GM12878 (cell line): ENCODE measurements at regions not wholly inside any gene's neighbourhood (a gene's known extent, or its start where the extent isn't known, plus 50 kb on each side); places are given as distances from the start of the nearest gene placed in this dataset.

ENCODE experiments used
- ATAC-seq: fragments of 200-7000 bp; cut with Tn5 transposase; 3 replicates; pipeline ENCODE4 v1.9.1; 2020; ENCODE audit warnings: mild to moderate bottlenecking, moderate library complexity
- BruUV-seq: library from RNA; stranded (reverse); fragments of 400-500 nt; replicated peaks from 2 replicates; lab custom pipeline; 2021; lab: Mats Ljungman, UMichigan
- CTCF ChIA-PET: fragments of 300-600 bp; sonication (Branson Sonifier 250); formaldehyde crosslinking; extraction: SDS; loops from one replicate; lab custom pipeline; 2021; ENCODE audit warnings: inconsistent platforms; lab: Yijun Ruan, JAX
- POLR2A ChIA-PET: fragments of 350-600 bp; formaldehyde crosslinking; extraction: SDS; loops from one replicate; lab custom pipeline; 2021; ENCODE audit warnings: inconsistent platforms; lab: Charles Lee
- RAD21 ChIA-PET: fragments of 300-600 bp; sonication (Branson Sonifier 250); formaldehyde crosslinking; loops from one replicate; lab custom pipeline; 2023; ENCODE audit warnings: antibody characterized with exemption; ENCODE audit not compliant: unreplicated experiment; lab: Charles Lee
- SMC1A ChIA-PET: fragments of 300-600 bp; sonication (Branson Sonifier 250); formaldehyde crosslinking; loops from one replicate; lab custom pipeline; 2023; ENCODE audit not compliant: unreplicated experiment, uncharacterized antibody; lab: Charles Lee
- DNase-seq: peaks from one replicate; pipeline ENCODE4 v3.0.0-alpha.2; 2011; ENCODE audit warnings: low read depth, low spot score
- FAIRE-seq: peaks from 3 replicates; lab custom pipeline; 2011; peaks lifted over from hg19 to GRCh38; lab: Jason Lieb, UNC
- H2AFZ ChIP-seq: 2 replicates; pipeline ENCODE4 v1.6.0; 2011; ENCODE audit warnings: low read depth, low read length, control low read depth; ENCODE audit not compliant: control insufficient read depth
- H3K27ac ChIP-seq: 2 replicates; pipeline ENCODE4 v1.5.1; 2011; ENCODE audit warnings: control low read depth; ENCODE audit not compliant: control insufficient read depth, insufficient read depth
- H3K27me3 ChIP-seq, 2 experiments: replicated peaks in 1 of 2; 2 replicates each; pipeline versions ENCODE4 v1.6.0 to v1.6.1; 2011; ENCODE audit warnings: low read length in 1 of 2; ENCODE audit not compliant: control insufficient read depth in 2 of 2, insufficient read depth in 2 of 2
- H3K36me3 ChIP-seq, 2 experiments: 2 replicates each; pipeline ENCODE4 v1.5.1; 2011; ENCODE audit warnings: low read length in 1 of 2; ENCODE audit not compliant: control insufficient read depth in 2 of 2, insufficient read depth in 2 of 2
- H3K4me1 ChIP-seq: 2 replicates; pipeline ENCODE4 v1.6.1; 2011; ENCODE audit warnings: mild to moderate bottlenecking, low read length, moderate library complexity, mixed read lengths; ENCODE audit not compliant: control insufficient read depth, insufficient read depth
- H3K4me2 ChIP-seq: 2 replicates; pipeline ENCODE4 v1.6.0; 2011; ENCODE audit warnings: control low read depth; ENCODE audit not compliant: control insufficient read depth, insufficient read depth
- H3K4me3 ChIP-seq: fragments of 200-600 bp; sonication (generic); 2 replicates; pipeline ENCODE4 v1.5.1; 2016
- H3K79me2 ChIP-seq: 2 replicates; pipeline ENCODE4 v1.6.0; 2011; ENCODE audit warnings: low read length; ENCODE audit not compliant: control insufficient read depth, insufficient read depth
- H3K9ac ChIP-seq: 2 replicates; pipeline ENCODE4 v1.8.0; 2011; ENCODE audit warnings: low read length, control low read depth, mixed read lengths; ENCODE audit not compliant: control insufficient read depth, insufficient read depth
- H3K9me3 ChIP-seq: replicated peaks from 3 replicates; pipeline ENCODE4 v1.5.1; 2011; ENCODE audit warnings: mild to moderate bottlenecking, low read length; ENCODE audit not compliant: control insufficient read depth, insufficient read depth
- H4K20me1 ChIP-seq: 2 replicates; pipeline ENCODE4 v1.6.0; 2011; ENCODE audit not compliant: control insufficient read depth, insufficient read depth
- CBX3 ChIP-seq: fragments of 200-600 bp; sonication (generic); IDR thresholded peaks from 2 replicates; pipeline ENCODE4 v1.6.1; 2016; ENCODE audit warnings: low read depth, borderline replicate concordance
- EP300 ChIP-seq, 2 experiments: fragments of 150-350 bp in 1 of 2; IDR thresholded peaks; 2 replicates each; pipeline ENCODE4 v1.6.1; 2011 to 2012; ENCODE audit warnings: low read depth in 2 of 2, low read length in 2 of 2, borderline replicate concordance in 1 of 2, improper control_type of control experiment in 1 of 2, inconsistent platforms in 1 of 2; ENCODE audit not compliant: control insufficient read depth in 1 of 2
- WGBS: methylation state at CpG from one replicate; pipeline ENCODE4 v1.1.6; 2016; ENCODE audit warnings: low lambda C conversion rate; ENCODE audit not compliant: insufficient replicate concordance, insufficient coverage; ENCODE audit errors: missing lambda C conversion rate; 5-methylcytosine and 5-hydroxymethylcytosine counted together
- in situ Hi-C: fragments of 300-500 bp; cut with MboI; formaldehyde crosslinking; loops from 9 replicates; pipeline ENCODE4 v1.14.3; 2018; ENCODE audit warnings: mixed read lengths
- intact Hi-C: fragments of 100-400 bp; cut with micrococcal nuclease; formaldehyde crosslinking; loops from one replicate; pipeline ENCODE4 v1.14.2; 2022; ENCODE audit not compliant: unreplicated experiment

DNA sequence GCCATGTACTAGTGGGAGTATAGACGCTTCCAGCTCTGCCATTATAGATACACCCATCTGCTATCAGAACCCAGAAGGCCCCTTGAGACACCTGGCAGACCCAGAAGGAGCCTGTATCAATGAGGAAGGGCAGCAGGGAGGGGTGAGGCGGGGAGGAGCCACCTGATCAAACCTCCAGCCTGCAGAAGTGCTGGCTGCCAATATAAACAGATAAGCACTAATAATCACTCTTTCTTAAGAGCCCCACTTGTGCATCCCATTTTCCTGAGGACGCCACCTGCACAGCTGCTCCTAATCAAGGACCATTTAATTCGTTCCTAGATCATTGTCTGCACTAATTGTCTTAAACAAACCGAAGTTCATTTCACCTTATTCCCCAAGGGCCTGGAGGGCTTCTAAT lies 75.0 kb upstream of the NEK6 start:
- DNase-seq (no peak), ATAC-seq (no peak)
- intact Hi-C loops, result no loop called here

DNA sequence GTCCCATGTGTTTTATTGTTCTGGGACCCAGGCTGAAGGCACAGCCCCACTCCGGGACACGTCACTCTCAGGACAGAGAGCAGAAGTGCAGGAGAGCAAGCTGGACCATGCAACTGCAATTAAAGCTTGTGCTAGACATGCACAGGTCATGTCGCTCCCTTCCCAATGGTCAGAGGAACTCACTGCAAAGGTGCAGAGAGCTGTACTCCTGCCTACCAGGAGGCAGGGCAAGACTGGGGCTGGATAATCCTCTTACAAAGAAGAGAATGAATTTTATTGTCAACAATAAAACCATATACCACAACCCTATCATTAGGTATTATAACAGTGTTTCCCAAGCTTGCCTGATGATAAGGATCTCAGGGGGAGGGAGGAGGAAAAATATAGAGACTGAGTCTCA lies 74.0 kb upstream of the NEK6 start:
- Histone ChIP-seq H3K9me3 (peaks cover 3% of the 10 kb centered on the region; the same call in 1 of the 3 replicates), H3K79me2 (no peaks in the 10 kb centered on the region), H3K36me3 (no peaks in the 10 kb centered on the region), H3K4me2 (no peak overlapping the region), H3K27ac (no peak overlapping the region), H4K20me1 (no peaks in the 10 kb centered on the region), H2AFZ (no peak overlapping the region), H3K4me1 (no peaks in the 10 kb centered on the region), H3K4me3 (no peak overlapping the region), H3K9ac (no peak overlapping the region), H3K27me3 (no peaks in the 10 kb centered on the region)
- ChIA-PET SMC1A (interaction anchor here (0.7 to 2.4 kb wide), 9 partner anchors 12 to 45 kb away, joined by 3 to 11 read pairs (median 5); no protein-coding TSS in a partner anchor), RAD21 (interaction anchor here (0.8 to 1.3 kb wide), 2 partner anchors 11 to 19 kb away, joined by 3 to 4 read pairs; no protein-coding TSS in a partner anchor), CTCF (interaction anchor here (0.6 to 0.8 kb wide), 3 partner anchors 24 to 232 kb away, joined by 3 to 4 read pairs (median 3); partner anchors contain the start of gene PSMB7), POLR2A (interaction anchor here (1.0 to 1.1 kb wide), 2 partner anchors 9 to 10 kb away, joined by 3 to 5 read pairs; no protein-coding TSS in a partner anchor)
- whole genome bisulfite sequencing, result 96% methylated on average over 3 of the region's 3 CpGs
- no peak for ATAC-seq
- intact Hi-C loops, result no loop called here
- in situ Hi-C loops, result no loop called here
- FAIRE-seq, result no peak
- no peak for DNase-seq
- TF ChIP-seq EP300 (IDR thresholded peaks at IDR 0.05; ENCODE audit: borderline replicate concordance in 1 of 2, control insufficient read depth in 1 of 2, low read depth in 2 of 2, low read length in 2 of 2), result no peak
- BruUV-seq, result no TSS peak

More for the DNA sequence above, 75.0 kb upstream of the NEK6 start:
- in situ Hi-C loops, result no loop called here
- no peak for FAIRE-seq
- ChIA-PET SMC1A (interaction anchor here (1.2 to 2.4 kb wide), 3 partner anchors 19 to 44 kb away, joined by 3 to 6 read pairs (median 5); no protein-coding TSS in a partner anchor), RAD21 (no interaction called here), POLR2A (no interaction called here), CTCF (no interaction called here)
- no peak for TF ChIP-seq CBX3
- WGBS, result 37% methylated on average over 5 of the region's 5 CpGs
- Histone ChIP-seq H3K9ac (no peak overlapping the region), H3K36me3 (no peaks in the 10 kb centered on the region), H2AFZ (no peak overlapping the region), H3K4me3 (no peak overlapping the region), H3K27ac (no peak overlapping the region), H3K27me3 (no peaks in the 10 kb centered on the region), H3K9me3 (peaks cover 3% of the 10 kb centered on the region; the same call in 1 of the 3 replicates), H3K4me1 (no peaks in the 10 kb centered on the region), H4K20me1 (no peaks in the 10 kb centered on the region), H3K4me2 (no peak overlapping the region), H3K79me2 (no peaks in the 10 kb centered on the region)
- no TSS peak for BruUV-seq
